Heart right ventricle (tissue), 16 donors: ENCODE measurements at regions not wholly inside any gene's neighbourhood (a gene's known extent, or its start where the extent isn't known, plus 50 kb on each side); places are given as distances from the start of the nearest gene placed in this dataset.

Experiments
- ATAC-seq, 8 donors: fragments of 200-7000 bp; cut with Tn5 transposase; one replicate each; pipeline ENCODE4 v1.9.1; 2020; ENCODE audit warnings: mild to moderate bottlenecking in 8 of 8, moderate library complexity in 8 of 8, moderate number of reproducible peaks in 1 of 8
- DNase-seq, 2 donors: peaks; one replicate each; pipeline ENCODE4 v3.0.0-alpha.2; 2020
- H3K27ac ChIP-seq, 10 donors: fragments of 200-600 bp; sonication (generic) in 2 of 10; one replicate each; pipeline versions ENCODE4 v1.5.0 to v1.8.0; 2020 to 2022; ENCODE audit warnings: mild to moderate bottlenecking in 3 of 10
- H3K27me3 ChIP-seq, 7 donors: fragments of 200-600 bp; one replicate each; pipeline ENCODE4 v1.8.0; 2021 to 2022; ENCODE audit warnings: mild to moderate bottlenecking in 2 of 7
- H3K36me3 ChIP-seq, 9 donors: fragments of 200-600 bp; sonication (generic) in 1 of 9; one replicate each; pipeline versions ENCODE4 v1.5.0 to v1.8.0; 2020 to 2022; ENCODE audit warnings: mild to moderate bottlenecking in 2 of 9
- H3K4me1 ChIP-seq, 9 donors: fragments of 200-600 bp; sonication (generic) in 1 of 9; one replicate each; pipeline versions ENCODE4 v1.5.0 to v1.8.0; 2020 to 2022; ENCODE audit warnings: mild to moderate bottlenecking in 4 of 9
- H3K4me3 ChIP-seq, 10 donors: fragments of 200-600 bp; sonication (generic) in 2 of 10; one replicate each; pipeline versions ENCODE4 v1.5.0 to v1.8.0; 2020 to 2022; ENCODE audit warnings: mild to moderate bottlenecking in 7 of 10, moderate library complexity in 2 of 10
- H3K9me3 ChIP-seq, 11 donors: fragments of 200-600 bp in 10 of 11; sonication (generic) in 2 of 11; one replicate each; pipeline versions ENCODE4 v1.5.0 to v1.8.0; 2013 to 2022; ENCODE audit warnings: mild to moderate bottlenecking in 2 of 11, control low read depth in 1 of 11, moderate library complexity in 1 of 11
- WGBS, 2 donors: extraction: QIAGEN DNeasy Blood & Tissue Kit; methylation state at CpG; one replicate each; pipeline ENCODE4 v1.1.7; 2013; ENCODE audit warnings: inconsistent platforms in 1 of 2; 5-methylcytosine and 5-hydroxymethylcytosine counted together
- intact Hi-C, 10 donors: fragments of 100-400 bp; cut with DNase I; formaldehyde crosslinking; loops; one replicate each; pipeline versions ENCODE4 v1.11.1 to v1.14.2; 2022
- TF ChIP-seq, protein P1 (sequence below), 9 donors: fragments of 200-600 bp; sonication (generic) in 2 of 9; IDR thresholded peaks; one replicate each; pipeline versions ENCODE4 v1.5.0 to v1.8.0; 2021 to 2022; ENCODE audit warnings: antibody characterized with exemption in 9 of 9, mild to moderate bottlenecking in 5 of 9, moderate library complexity in 1 of 9
- donor health status: Arrhythmogenic right ventricular cardiomyopathy.
- donor health status: ischemic (EF 13 %, LVEDD 7.1; RV severe dilation, severe dysfunction).
- donor health status: healthy with polysubstance abuse.
- donor health status: DM: no; HTN: yes; CAD: no.
- donor health status: DM: no; HTN: no; CAD: no.
- donor health status: ischemic (EF 25% LVEDD 6.9; RV normal size, moderate dysfunction).
- donor health status: ischemic (EF 25% LVEDD 5.7; RV mildly dilated, moderate dysfunction).
- donor health status: healthy.
- donor health status: DM: yes; HTN: yes; CAD: no.
- donor health status: Ischemic cardiomyopathy.
- donor health status: ischemic (EF 35%, LVEDD 5.7; RV mildly dilated, moderate dysfunction).
- donor health status: nonischemic (EF 11% LVEDD 7.7; RV severe dilation, severe dysfunction).
- donor health status: DM: yes; HTN: yes; CAD: no.
- donor health status: PGD.
- donor health status: ischemic (EF 29% LVEDD 5.4; RV normal size, mild dysfunction).
- donor health status: nonischemic (EF 23%, LVEDD 6.1; RV moderate dilation, normal function).

DNA sequence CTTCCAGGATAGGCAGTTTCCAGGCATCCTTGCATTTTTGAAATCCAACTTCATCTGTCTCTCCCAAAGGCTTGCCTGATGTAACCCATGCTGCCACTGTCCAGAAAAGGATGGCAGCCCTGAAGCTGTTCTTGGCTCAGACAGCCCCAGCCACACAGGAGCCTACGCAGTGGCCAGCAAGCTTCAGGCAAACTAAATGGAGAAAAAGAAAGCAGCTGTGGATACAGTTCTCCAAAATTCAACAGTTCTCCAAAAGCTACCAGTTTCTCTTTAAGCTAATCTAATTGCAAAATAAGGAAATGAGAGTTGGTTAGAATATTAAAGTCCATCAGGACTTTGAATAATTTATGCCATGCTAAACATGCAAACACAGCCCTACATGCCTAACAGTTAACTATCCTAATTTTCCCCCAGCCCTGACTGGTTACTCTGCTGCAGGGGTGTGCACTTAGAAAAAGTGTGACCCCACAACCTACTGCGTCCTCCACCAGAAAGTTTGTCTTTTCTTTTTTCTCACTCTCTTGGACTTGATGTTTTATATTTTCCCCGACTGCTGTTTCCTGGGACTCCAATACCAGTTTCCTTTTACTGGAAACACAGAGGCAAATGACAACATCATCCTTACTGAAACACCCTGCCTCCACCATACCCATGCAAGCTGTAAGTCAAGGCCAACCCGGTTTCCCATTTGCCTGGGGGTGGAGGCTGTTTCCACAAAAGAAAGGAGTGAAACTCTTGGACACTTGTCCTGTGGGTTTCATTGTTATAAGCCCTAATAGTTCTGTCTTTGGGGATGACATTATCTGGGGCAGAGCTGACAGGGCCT, 69.1 kb upstream of the OR5AN1 start:
- DNase-seq (no peak), ATAC-seq (no peak)
- peaks cover 0 to 3% (median 0%) of the 10 kb centered on the region in 9 donors for H3K4me1 ChIP-seq
- H3K9me3 ChIP-seq = peaks cover 0 to 8% (median 0%) of the 10 kb centered on the region in 11 donors
- intact Hi-C loops = loop anchor here in 5 of 10 donors (5.0 to 10.0 kb wide), 4 partner anchors 82 to 117 kb away; partner anchors contain the start of gene DTX4 (in 2 of the 5)
- H3K36me3 ChIP-seq = no peaks in the 10 kb centered on the region
- TF ChIP-seq, protein P1, sequence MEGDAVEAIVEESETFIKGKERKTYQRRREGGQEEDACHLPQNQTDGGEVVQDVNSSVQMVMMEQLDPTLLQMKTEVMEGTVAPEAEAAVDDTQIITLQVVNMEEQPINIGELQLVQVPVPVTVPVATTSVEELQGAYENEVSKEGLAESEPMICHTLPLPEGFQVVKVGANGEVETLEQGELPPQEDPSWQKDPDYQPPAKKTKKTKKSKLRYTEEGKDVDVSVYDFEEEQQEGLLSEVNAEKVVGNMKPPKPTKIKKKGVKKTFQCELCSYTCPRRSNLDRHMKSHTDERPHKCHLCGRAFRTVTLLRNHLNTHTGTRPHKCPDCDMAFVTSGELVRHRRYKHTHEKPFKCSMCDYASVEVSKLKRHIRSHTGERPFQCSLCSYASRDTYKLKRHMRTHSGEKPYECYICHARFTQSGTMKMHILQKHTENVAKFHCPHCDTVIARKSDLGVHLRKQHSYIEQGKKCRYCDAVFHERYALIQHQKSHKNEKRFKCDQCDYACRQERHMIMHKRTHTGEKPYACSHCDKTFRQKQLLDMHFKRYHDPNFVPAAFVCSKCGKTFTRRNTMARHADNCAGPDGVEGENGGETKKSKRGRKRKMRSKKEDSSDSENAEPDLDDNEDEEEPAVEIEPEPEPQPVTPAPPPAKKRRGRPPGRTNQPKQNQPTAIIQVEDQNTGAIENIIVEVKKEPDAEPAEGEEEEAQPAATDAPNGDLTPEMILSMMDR (IDR thresholded peaks at IDR 0.05) = no peak
- no peak overlapping the region for H3K4me3 ChIP-seq
- peaks cover 0 to 12% (median 0%) of the 10 kb centered on the region in 7 donors for H3K27me3 ChIP-seq
- 72 to 74% methylated on average over 4 of the region's 4 CpGs for WGBS, 2 donors
- H3K27ac ChIP-seq = no peak overlapping the region

DNA sequence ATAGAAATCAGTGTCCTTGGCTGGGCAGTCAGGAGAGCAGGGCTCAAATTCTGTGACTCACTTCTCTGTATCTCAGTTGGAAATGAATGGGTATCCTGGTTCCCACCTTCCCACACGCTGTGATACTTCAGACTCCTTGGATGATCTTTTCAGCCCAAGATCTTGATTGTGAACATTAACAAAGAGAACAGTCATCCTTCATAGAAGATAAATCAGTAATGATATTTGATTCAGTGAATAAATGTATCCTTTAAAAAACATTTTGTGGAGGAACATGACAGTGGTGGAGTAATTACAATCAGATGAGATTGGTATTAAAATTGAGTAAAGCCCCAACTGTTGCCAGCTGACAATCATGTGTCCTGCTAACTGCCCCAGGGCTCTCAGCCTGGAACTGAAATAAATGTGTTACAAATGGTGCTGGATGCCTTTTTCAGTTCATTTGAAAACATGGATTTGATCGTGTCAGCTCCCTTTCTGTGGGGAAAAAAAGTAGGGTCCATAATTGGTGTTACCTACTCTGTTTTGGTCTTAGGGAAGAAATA, 72.9 kb upstream of the OR5AN1 start:
- 51 to 70% methylated on average over 2 of the region's 2 CpGs for whole genome bisulfite sequencing, 2 donors
- Histone ChIP-seq H3K9me3 (no peaks in the 10 kb centered on the region), H3K4me1 (peaks cover 0 to 9% (median 0%) of the 10 kb centered on the region in 9 donors), H3K4me3 (no peak overlapping the region), H3K27ac (no peak overlapping the region), H3K27me3 (peaks cover 0 to 12% (median 0%) of the 10 kb centered on the region in 7 donors), H3K36me3 (no peaks in the 10 kb centered on the region)
- DNase-seq (no peak), ATAC-seq (no peak)
- TF ChIP-seq, protein P1 (IDR thresholded peaks at IDR 0.05) = no peak
- intact Hi-C loops = loop anchor here in 9 of 10 donors (2.0 to 10.0 kb wide), 7 partner anchors 78 to 115 kb away; partner anchors contain the start of gene DTX4 (in 4 of the 9)

DNA sequence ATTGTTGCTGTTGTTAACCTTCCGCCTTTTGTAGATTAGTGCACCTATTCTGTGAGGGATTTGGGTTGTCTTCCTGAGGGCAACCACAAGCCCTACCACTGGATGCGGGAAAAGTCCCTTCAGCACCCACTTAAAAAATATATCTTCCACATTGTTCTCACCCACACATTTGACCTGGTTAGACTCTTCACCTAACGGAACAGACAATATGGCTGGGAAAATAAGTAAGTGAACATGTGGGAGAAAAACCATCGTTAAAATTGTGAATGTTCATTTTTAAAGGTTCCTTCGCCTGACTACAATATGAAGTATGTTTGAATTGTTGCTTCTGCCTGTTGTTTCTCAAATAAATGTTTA, 72.0 kb upstream of the MPEG1 start:
- Histone ChIP-seq H3K27ac (no peak overlapping the region), H3K27me3 (peaks cover 0 to 12% (median 0%) of the 10 kb centered on the region in 7 donors), H3K36me3 (no peaks in the 10 kb centered on the region), H3K9me3 (no peaks in the 10 kb centered on the region), H3K4me3 (no peak overlapping the region), H3K4me1 (peaks cover 0 to 9% (median 0%) of the 10 kb centered on the region in 9 donors)
- TF ChIP-seq, protein P1 (IDR thresholded peaks at IDR 0.05) = peak in 2 of 9 donors; percentile 2 to 9
- DNase-seq = no peak
- ATAC-seq = no peak
- intact Hi-C loops = loop anchor here (1.0 to 10.0 kb wide), 9 partner anchors 62 to 114 kb away; partner anchors contain the start of gene DTX4 (in 4 of the 10)
- WGBS, 2 donors = 35 to 42% methylated on average over 5 of the region's 5 CpGs
